Glutamatergic neuron (in vitro differentiated cells): ENCODE measurements at regions not wholly inside any gene's neighbourhood (a gene's known extent, or its start where the extent isn't known, plus 50 kb on each side); places are given as distances from the start of the nearest gene placed in this dataset.

Experiments used
- DNase-seq: peaks from one replicate; pipeline ENCODE4 v3.0.0; 2022
- H3K27ac Mint-ChIP-seq: one replicate; pipeline ENCODE4 v1.8.0; 2020; ENCODE audit warnings: mild to moderate bottlenecking, mixed read lengths, inconsistent platforms; ENCODE audit not compliant: unreplicated experiment
- H3K27me3 Mint-ChIP-seq: one replicate; pipeline ENCODE4 v1.8.0; 2020; ENCODE audit warnings: mild to moderate bottlenecking, moderate library complexity, mixed read lengths, inconsistent platforms; ENCODE audit not compliant: unreplicated experiment
- H3K36me3 Mint-ChIP-seq: one replicate; pipeline ENCODE4 v1.8.0; 2020; ENCODE audit warnings: mild to moderate bottlenecking, mixed read lengths, inconsistent platforms; ENCODE audit not compliant: unreplicated experiment
- H3K4me1 Mint-ChIP-seq: one replicate; pipeline ENCODE4 v1.8.0; 2020; ENCODE audit warnings: mild to moderate bottlenecking, low read depth, mixed read lengths, inconsistent platforms; ENCODE audit not compliant: unreplicated experiment
- H3K4me3 Mint-ChIP-seq: one replicate; pipeline ENCODE4 v1.8.0; 2020; ENCODE audit warnings: mild to moderate bottlenecking, mixed read lengths, inconsistent platforms; ENCODE audit not compliant: unreplicated experiment
- H3K9me3 Mint-ChIP-seq: one replicate; pipeline ENCODE4 v1.8.0; 2020; ENCODE audit warnings: mild to moderate bottlenecking, moderate library complexity, mixed read lengths, inconsistent platforms; ENCODE audit not compliant: unreplicated experiment
- CTCF ChIP-seq: fragments of 200-600 bp; sonication (generic); IDR thresholded peaks from one replicate; pipeline ENCODE4 v1.5.0; 2021; ENCODE audit not compliant: partially characterized antibody, unreplicated experiment

GRCh38 chr22:46076651-46077339 lies 73.5 kb upstream of the PPARA start:
- no peaks in the 10 kb centered on the region for H3K36me3 Mint-ChIP-seq
- no peak for DNase-seq
- H3K27me3 Mint-ChIP-seq: peaks cover 9% of the 10 kb centered on the region
- no peak overlapping the region for H3K27ac Mint-ChIP-seq
- no peak for TF ChIP-seq CTCF
- H3K4me3 Mint-ChIP-seq: no peak overlapping the region
- peaks cover 1% of the 10 kb centered on the region for H3K4me1 Mint-ChIP-seq
- H3K9me3 Mint-ChIP-seq: peaks cover 7% of the 10 kb centered on the region

GRCh38 chr22:46077669-46078099 lies 72.6 kb upstream of the PPARA start:
- DNase-seq: no peak
- H3K9me3 Mint-ChIP-seq: peaks cover 6% of the 10 kb centered on the region
- TF ChIP-seq CTCF: no peak
- peaks cover 7% of the 10 kb centered on the region for H3K27me3 Mint-ChIP-seq
- H3K27ac Mint-ChIP-seq: no peak overlapping the region
- H3K36me3 Mint-ChIP-seq: no peaks in the 10 kb centered on the region
- H3K4me3 Mint-ChIP-seq: no peak overlapping the region
- H3K4me1 Mint-ChIP-seq: peaks cover under 1% of the 10 kb centered on the region

GRCh38 chr22:46078241-46079092 lies 71.9 kb upstream of the PPARA start:
- Mint-ChIP-seq H3K36me3 (no peaks in the 10 kb centered on the region), H3K27me3 (peaks cover 2% of the 10 kb centered on the region), H3K9me3 (peaks cover 1% of the 10 kb centered on the region), H3K4me1 (no peaks in the 10 kb centered on the region), H3K4me3 (no peak overlapping the region), H3K27ac (no peak overlapping the region)
- DNase-seq: peak; percentile 7
- no peak for TF ChIP-seq CTCF

GRCh38 chr22:46079093-46079860 lies 71.0 kb upstream of the PPARA start:
- Mint-ChIP-seq H3K27ac (no peak overlapping the region), H3K36me3 (no peaks in the 10 kb centered on the region), H3K9me3 (peaks cover 1% of the 10 kb centered on the region), H3K4me1 (no peaks in the 10 kb centered on the region), H3K4me3 (no peak overlapping the region), H3K27me3 (peaks cover 2% of the 10 kb centered on the region)
- DNase-seq: peak; percentile 11
- no peak for TF ChIP-seq CTCF
